ENCODE measurements at regions not wholly inside any gene's neighbourhood (a gene's known extent, or its start where the extent isn't known, plus 50 kb on each side); places are given as distances from the start of the nearest gene placed in this dataset.

GRCh38 chr12:89250636-89251035, 101.7 kb downstream of the DUSP6 start:
- TF ChIP-seq EZH2 (IDR thresholded peaks at IDR 0.05; ENCODE audit: low read length, unreplicated experiment) (no peak), CTCF (conservative IDR thresholded peaks at IDR 0.05; ENCODE audit: low read depth, low read length) (no peak)
